ENCODE measurements at regions not wholly inside any gene's neighbourhood (a gene's known extent, or its start where the extent isn't known, plus 50 kb on each side); places are given as distances from the start of the nearest gene placed in this dataset.

DNA sequence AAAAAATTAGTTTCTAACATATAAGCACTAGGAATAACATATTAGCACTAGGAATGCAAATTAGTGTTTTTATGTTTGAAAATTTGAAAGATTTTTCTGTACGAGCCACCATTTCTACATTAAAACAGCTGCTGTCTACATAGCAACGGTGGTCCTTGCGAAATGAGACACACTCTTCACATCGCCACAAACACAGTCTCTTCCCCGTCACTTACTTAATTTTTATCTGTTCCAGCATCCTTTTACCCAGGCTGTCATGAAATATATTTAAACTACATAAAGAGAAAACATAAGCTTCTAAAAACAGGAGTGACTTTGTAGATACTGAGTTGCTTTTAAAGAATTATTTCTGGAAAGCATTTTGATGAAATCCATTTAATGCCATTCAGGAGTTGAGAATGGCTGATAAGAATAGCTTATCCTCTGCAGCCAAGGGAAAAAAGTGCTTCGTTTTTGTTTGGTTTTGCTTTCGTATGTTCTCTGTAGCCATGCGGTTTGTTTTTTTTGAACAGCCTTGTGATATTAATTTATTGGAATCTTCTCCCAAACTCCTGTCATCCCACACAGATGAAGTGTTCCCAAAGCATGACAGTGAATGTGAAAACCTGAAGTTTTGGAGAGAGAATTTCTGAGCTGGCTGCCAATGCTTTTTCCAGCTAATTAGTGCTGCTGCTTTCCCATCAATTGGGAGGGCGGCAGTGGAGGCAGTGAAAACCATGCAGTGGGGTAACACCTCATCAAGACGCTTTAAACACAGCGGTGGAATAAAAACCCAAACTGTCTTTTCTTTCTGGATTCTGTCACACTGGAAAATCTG, 603.7 kb upstream of the ADARB2 start:
- 84 to 89% (median 88%) methylated on average over 11 of the region's 11 CpGs for WGBS, 5 donors
- no peaks in the 10 kb centered on the region for H3K4me1 ChIP-seq
- intact Hi-C loops (cut with DNase I; ENCODE audit: low total_unique reads), result no loop called here
- TF ChIP-seq POLR2A (IDR thresholded peaks at IDR 0.05) (no peak), POLR2AphosphoS5 (IDR thresholded peaks at IDR 0.05) (no peak)
- TF ChIP-seq, protein P1, sequence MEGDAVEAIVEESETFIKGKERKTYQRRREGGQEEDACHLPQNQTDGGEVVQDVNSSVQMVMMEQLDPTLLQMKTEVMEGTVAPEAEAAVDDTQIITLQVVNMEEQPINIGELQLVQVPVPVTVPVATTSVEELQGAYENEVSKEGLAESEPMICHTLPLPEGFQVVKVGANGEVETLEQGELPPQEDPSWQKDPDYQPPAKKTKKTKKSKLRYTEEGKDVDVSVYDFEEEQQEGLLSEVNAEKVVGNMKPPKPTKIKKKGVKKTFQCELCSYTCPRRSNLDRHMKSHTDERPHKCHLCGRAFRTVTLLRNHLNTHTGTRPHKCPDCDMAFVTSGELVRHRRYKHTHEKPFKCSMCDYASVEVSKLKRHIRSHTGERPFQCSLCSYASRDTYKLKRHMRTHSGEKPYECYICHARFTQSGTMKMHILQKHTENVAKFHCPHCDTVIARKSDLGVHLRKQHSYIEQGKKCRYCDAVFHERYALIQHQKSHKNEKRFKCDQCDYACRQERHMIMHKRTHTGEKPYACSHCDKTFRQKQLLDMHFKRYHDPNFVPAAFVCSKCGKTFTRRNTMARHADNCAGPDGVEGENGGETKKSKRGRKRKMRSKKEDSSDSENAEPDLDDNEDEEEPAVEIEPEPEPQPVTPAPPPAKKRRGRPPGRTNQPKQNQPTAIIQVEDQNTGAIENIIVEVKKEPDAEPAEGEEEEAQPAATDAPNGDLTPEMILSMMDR (IDR thresholded peaks at IDR 0.05 in 8 of 11, conservative IDR thresholded peaks at IDR 0.05 in 3 of 11), result no peak
- H3K4me3 ChIP-seq, result no peak overlapping the region
- H3K36me3 ChIP-seq, result no peaks in the 10 kb centered on the region
- no peak for DNase-seq
- H3K27me3 ChIP-seq (replicated peaks in 1 of 7), result peaks cover 0 to 12% (median 0%) of the 10 kb centered on the region in 7 donors
- peaks cover 0 to 2% (median 0%) of the 10 kb centered on the region in 8 donors for H3K9me3 ChIP-seq
- no peak overlapping the region for H3K27ac ChIP-seq

DNA sequence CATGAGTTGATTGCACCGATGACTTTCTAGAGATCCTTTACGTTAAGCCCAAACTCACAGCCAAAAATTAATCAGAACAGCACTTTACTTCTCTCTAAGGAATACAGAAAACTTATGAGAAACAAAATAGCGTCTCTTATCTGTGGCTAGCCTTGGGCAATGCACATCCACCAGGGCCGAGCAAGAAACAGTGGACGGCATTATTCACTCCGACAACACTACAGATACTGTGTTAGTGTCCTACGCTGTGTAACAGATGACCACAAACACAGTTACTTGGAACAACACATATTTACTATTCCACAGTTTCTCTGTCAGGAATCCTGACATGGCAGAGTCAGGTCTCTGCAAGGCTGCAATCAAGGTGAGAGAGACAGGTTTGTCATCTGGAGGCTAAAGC, 598.3 kb upstream of the ADARB2 start:
- H3K27me3 ChIP-seq (replicated peaks in 1 of 7), result no peaks in the 10 kb centered on the region
- peaks cover 0 to 2% (median 0%) of the 10 kb centered on the region in 8 donors for H3K9me3 ChIP-seq
- H3K27ac ChIP-seq, result no peak overlapping the region
- DNase-seq, result no peak
- H3K36me3 ChIP-seq, result no peaks in the 10 kb centered on the region
- no peak for TF ChIP-seq POLR2A (IDR thresholded peaks at IDR 0.05)
- no peak for TF ChIP-seq POLR2AphosphoS5 (IDR thresholded peaks at IDR 0.05)
- TF ChIP-seq, protein P1 (IDR thresholded peaks at IDR 0.05 in 8 of 11, conservative IDR thresholded peaks at IDR 0.05 in 3 of 11), result no peak
- H3K4me3 ChIP-seq, result no peak overlapping the region
- WGBS, 5 donors, result 90 to 93% (median 91%) methylated on average over 7 of the region's 7 CpGs
- H3K4me1 ChIP-seq, result no peaks in the 10 kb centered on the region
- intact Hi-C loops (cut with DNase I; ENCODE audit: low total_unique reads), result no loop called here

DNA sequence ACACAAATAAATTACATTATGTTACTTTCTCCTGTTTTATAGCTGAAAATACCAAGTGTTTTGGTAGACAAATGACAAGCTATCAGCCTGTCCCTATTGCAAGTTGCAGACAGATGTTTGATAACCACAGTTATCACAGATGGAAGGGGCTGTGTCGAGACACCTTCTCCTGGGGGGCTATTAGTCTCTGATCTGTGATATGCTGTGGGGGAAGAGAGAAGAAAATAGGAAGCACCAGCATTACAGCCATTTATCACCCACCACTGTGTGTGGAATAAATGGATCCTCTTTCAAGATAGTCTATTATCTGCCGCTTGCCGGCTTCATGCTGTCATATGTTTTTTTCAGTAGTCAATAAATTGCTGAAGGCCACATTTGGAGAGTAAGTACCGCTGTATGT, 597.2 kb upstream of the ADARB2 start:
- no peaks in the 10 kb centered on the region for H3K4me1 ChIP-seq
- H3K9me3 ChIP-seq, result peaks cover 0 to 2% (median 0%) of the 10 kb centered on the region in 8 donors
- 62 to 73% (median 68%) methylated on average over 4 of the region's 4 CpGs for WGBS, 5 donors
- H3K36me3 ChIP-seq, result no peaks in the 10 kb centered on the region
- no peak for TF ChIP-seq POLR2AphosphoS5 (IDR thresholded peaks at IDR 0.05)
- no peak for TF ChIP-seq POLR2A (IDR thresholded peaks at IDR 0.05)
- TF ChIP-seq, protein P1 (IDR thresholded peaks at IDR 0.05 in 8 of 11, conservative IDR thresholded peaks at IDR 0.05 in 3 of 11), result no peak
- no peaks in the 10 kb centered on the region for H3K27me3 ChIP-seq (replicated peaks in 1 of 7)
- no peak for DNase-seq
- no peak overlapping the region for H3K4me3 ChIP-seq
- intact Hi-C loops (cut with DNase I; ENCODE audit: low total_unique reads), result no loop called here
- no peak overlapping the region for H3K27ac ChIP-seq

DNA sequence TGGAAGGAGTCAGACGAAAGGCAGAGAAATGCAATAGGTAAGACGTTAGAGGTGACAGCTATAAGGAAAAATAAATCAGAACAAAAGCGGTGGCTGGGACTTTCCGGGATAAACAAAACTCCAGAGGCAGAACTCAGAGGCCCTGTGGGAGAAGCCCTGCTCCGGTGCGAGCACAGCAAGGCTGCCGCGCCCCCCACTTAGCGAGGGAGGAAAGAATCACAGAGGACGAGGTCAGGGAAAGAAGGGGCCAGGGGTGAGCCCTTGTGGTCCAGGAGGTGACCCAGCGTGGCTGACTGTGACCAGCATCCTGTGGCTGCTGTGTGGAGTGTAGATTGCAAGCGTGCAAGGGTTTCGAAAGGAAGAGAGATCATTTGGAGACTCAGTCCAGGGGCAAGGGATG, 591.8 kb upstream of the ADARB2 start:
- Histone ChIP-seq H3K4me3 (no peak overlapping the region), H3K36me3 (no peaks in the 10 kb centered on the region), H3K27me3 (replicated peaks in 1 of 7) (no peaks in the 10 kb centered on the region), H3K4me1 (no peaks in the 10 kb centered on the region), H3K27ac (no peak overlapping the region), H3K9me3 (no peaks in the 10 kb centered on the region)
- intact Hi-C loops (cut with DNase I; ENCODE audit: low total_unique reads), result no loop called here
- no peak for DNase-seq
- WGBS, 5 donors, result 72 to 80% (median 74%) methylated on average over 13 of the region's 13 CpGs
- TF ChIP-seq POLR2A (IDR thresholded peaks at IDR 0.05) (no peak), POLR2AphosphoS5 (IDR thresholded peaks at IDR 0.05) (no peak)
- TF ChIP-seq, protein P1 (IDR thresholded peaks at IDR 0.05 in 8 of 11, conservative IDR thresholded peaks at IDR 0.05 in 3 of 11), result no peak

Measured in spleen (tissue), 11 donors.